ENCODE measurements at regions not wholly inside any gene's neighbourhood (a gene's known extent, or its start where the extent isn't known, plus 50 kb on each side); places are given as distances from the start of the nearest gene placed in this dataset.

GRCh38 chr3:134425943-134426342 is 51.7 kb upstream of the AMOTL2 start:
- TF ChIP-seq, protein P1, sequence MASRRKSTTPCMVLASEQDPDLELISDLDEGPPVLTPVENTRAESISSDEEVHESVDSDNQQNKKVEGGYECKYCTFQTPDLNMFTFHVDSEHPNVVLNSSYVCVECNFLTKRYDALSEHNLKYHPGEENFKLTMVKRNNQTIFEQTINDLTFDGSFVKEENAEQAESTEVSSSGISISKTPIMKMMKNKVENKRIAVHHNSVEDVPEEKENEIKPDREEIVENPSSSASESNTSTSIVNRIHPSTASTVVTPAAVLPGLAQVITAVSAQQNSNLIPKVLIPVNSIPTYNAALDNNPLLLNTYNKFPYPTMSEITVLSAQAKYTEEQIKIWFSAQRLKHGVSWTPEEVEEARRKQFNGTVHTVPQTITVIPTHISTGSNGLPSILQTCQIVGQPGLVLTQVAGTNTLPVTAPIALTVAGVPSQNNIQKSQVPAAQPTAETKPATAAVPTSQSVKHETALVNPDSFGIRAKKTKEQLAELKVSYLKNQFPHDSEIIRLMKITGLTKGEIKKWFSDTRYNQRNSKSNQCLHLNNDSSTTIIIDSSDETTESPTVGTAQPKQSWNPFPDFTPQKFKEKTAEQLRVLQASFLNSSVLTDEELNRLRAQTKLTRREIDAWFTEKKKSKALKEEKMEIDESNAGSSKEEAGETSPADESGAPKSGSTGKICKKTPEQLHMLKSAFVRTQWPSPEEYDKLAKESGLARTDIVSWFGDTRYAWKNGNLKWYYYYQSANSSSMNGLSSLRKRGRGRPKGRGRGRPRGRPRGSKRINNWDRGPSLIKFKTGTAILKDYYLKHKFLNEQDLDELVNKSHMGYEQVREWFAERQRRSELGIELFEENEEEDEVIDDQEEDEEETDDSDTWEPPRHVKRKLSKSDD (CRISPR knock-in tag; IDR thresholded peaks at IDR 0.05; ENCODE audit: low read depth) = no peak
- TF ChIP-seq MAFK (conservative IDR thresholded peaks at IDR 0.05 in 1 of 2, IDR thresholded peaks at IDR 0.05 in 1 of 2; ENCODE audit: low read length in 2 of 2) = no peak
